ENCODE measurements at regions not wholly inside any gene's neighbourhood (a gene's known extent, or its start where the extent isn't known, plus 50 kb on each side); places are given as distances from the start of the nearest gene placed in this dataset.

GRCh38 chr6:145454006-145454405, 281.3 kb downstream of the EPM2A start:
- TF ChIP-seq CTCF (IDR thresholded peaks at IDR 0.05) = no peak
- TF ChIP-seq POLR2A (IDR thresholded peaks at IDR 0.05) = no peak

Data from Peyer's patch (tissue), 4 donors.